Lower leg skin (tissue), 3 donors: ENCODE measurements at regions not wholly inside any gene's neighbourhood (a gene's known extent, or its start where the extent isn't known, plus 50 kb on each side); places are given as distances from the start of the nearest gene placed in this dataset.

ENCODE experiments used
- CTCF ChIP-seq, 3 donors: fragments of 450-650 bp; IDR thresholded peaks; one replicate each; pipeline ENCODE4 v1.5.1; 2016; ENCODE audit warnings: antibody characterized with exemption in 3 of 3, mild to moderate bottlenecking in 3 of 3, moderate library complexity in 2 of 3
- POLR2A ChIP-seq, 2 donors: fragments of 450-650 bp; IDR thresholded peaks; one replicate each; pipeline ENCODE4 v1.6.1; 2016 to 2017; ENCODE audit warnings: antibody characterized with exemption in 2 of 2, mild to moderate bottlenecking in 1 of 2, moderate library complexity in 1 of 2

GRCh38 chr5:180411948-180412347 is 58.8 kb upstream of the GFPT2 start:
- no peak for TF ChIP-seq CTCF (IDR thresholded peaks at IDR 0.05)
- no peak for TF ChIP-seq POLR2A (IDR thresholded peaks at IDR 0.05)
